ENCODE measurements at regions not wholly inside any gene's neighbourhood (a gene's known extent, or its start where the extent isn't known, plus 50 kb on each side); places are given as distances from the start of the nearest gene placed in this dataset.

DNA sequence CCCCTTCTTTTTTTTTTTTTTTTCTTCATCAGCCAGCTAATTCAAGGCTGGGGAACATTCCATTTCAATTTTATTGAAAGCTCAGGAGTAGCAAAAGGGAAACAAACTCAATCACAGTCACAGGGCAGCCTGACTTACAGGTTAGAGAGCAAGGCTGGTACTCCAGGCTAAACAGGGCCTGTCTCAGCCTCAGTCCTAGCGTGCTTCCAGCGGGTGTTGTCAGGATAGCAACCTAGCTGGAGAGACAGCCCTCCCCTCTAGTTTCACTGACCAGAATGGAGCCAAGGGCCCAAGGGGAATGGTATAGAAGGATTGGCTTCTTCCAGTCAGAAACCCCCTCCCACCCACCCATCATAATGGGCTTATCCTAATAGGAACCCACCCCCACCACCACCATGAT lies 132.9 kb downstream of the PXDC1 start:
- TF ChIP-seq TEAD4 (CRISPR knock-in tag; IDR thresholded peaks at IDR 0.05) (no peak), FOXP4 (CRISPR knock-in tag; IDR thresholded peaks at IDR 0.05) (no peak), ZNF263 (CRISPR knock-in tag; IDR thresholded peaks at IDR 0.05; ENCODE audit: low read depth) (no peak), ERG (CRISPR knock-in tag; IDR thresholded peaks at IDR 0.05) (no peak), PRRX2 (CRISPR knock-in tag; IDR thresholded peaks at IDR 0.05) (no peak), MAX (CRISPR knock-in tag; IDR thresholded peaks at IDR 0.05) (no peak), TCF7 (CRISPR knock-in tag; IDR thresholded peaks at IDR 0.05; ENCODE audit: low read depth) (no peak), GRHL2 (CRISPR knock-in tag; IDR thresholded peaks at IDR 0.05; ENCODE audit: insufficient replicate concordance, severe bottlenecking) (no peak)
- TF ChIP-seq, protein P1, sequence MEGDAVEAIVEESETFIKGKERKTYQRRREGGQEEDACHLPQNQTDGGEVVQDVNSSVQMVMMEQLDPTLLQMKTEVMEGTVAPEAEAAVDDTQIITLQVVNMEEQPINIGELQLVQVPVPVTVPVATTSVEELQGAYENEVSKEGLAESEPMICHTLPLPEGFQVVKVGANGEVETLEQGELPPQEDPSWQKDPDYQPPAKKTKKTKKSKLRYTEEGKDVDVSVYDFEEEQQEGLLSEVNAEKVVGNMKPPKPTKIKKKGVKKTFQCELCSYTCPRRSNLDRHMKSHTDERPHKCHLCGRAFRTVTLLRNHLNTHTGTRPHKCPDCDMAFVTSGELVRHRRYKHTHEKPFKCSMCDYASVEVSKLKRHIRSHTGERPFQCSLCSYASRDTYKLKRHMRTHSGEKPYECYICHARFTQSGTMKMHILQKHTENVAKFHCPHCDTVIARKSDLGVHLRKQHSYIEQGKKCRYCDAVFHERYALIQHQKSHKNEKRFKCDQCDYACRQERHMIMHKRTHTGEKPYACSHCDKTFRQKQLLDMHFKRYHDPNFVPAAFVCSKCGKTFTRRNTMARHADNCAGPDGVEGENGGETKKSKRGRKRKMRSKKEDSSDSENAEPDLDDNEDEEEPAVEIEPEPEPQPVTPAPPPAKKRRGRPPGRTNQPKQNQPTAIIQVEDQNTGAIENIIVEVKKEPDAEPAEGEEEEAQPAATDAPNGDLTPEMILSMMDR (IDR thresholded peaks at IDR 0.05), result no peak

Measured in WTC11 (cell line).